GM19351 (cell line): ENCODE measurements at regions not wholly inside any gene's neighbourhood (a gene's known extent, or its start where the extent isn't known, plus 50 kb on each side); places are given as distances from the start of the nearest gene placed in this dataset.
"Not testable (repeated sequence)": the region's sequence is repeated elsewhere in the genome, so short reads cannot be mapped to it uniquely, and the experiment has no call there.

ENCODE experiments used
- ATAC-seq: cut with Tn5 transposase; IDR thresholded peaks from one replicate; pipeline ENCODE4 v1.9.1; 2021; ENCODE audit warnings: mild to moderate bottlenecking, moderate library complexity; ENCODE audit not compliant: unreplicated experiment

GRCh38 chr6:27132532-27133280, 114.8 kb upstream of the PRSS16 start:
- ATAC-seq: peak; percentile 73

- peak; percentile 30 for ATAC-seq
Observed at GRCh38 chr6:27133281-27134227, 113.9 kb upstream of the PRSS16 start.

- ATAC-seq: no peak
Observed at GRCh38 chr6:27135087-27135657, 112.3 kb upstream of the PRSS16 start.

- ATAC-seq: no peak
Observed at GRCh38 chr6:27136077-27136644, 111.3 kb upstream of the PRSS16 start.

GRCh38 chr6:27136978-27137814, 110.3 kb upstream of the PRSS16 start:
- no peak for ATAC-seq

- no peak for ATAC-seq
Observed at GRCh38 chr6:27138406-27138805, 109.1 kb upstream of the PRSS16 start.

- peak; percentile 61 for ATAC-seq
Observed at GRCh38 chr6:27138837-27139755, 108.4 kb upstream of the PRSS16 start.

- ATAC-seq: peak; percentile 30
Observed at GRCh38 chr6:27139756-27140579, 107.5 kb upstream of the PRSS16 start.

- no peak for ATAC-seq
Observed at GRCh38 chr6:27140999-27141528, 106.4 kb upstream of the PRSS16 start.

GRCh38 chr6:27141529-27142015, 105.9 kb upstream of the PRSS16 start:
- ATAC-seq: no peak

- not testable (repeated sequence) for ATAC-seq
Observed at GRCh38 chr6:27143020-27143388, 104.5 kb upstream of the PRSS16 start.

GRCh38 chr6:27143474-27144026, 104.0 kb upstream of the PRSS16 start:
- no peak for ATAC-seq

- no peak for ATAC-seq
Observed at GRCh38 chr6:27144740-27145079, 102.8 kb upstream of the PRSS16 start.

- peak; percentile 33 for ATAC-seq
Observed at GRCh38 chr6:27145731-27146455, 101.6 kb upstream of the PRSS16 start.

GRCh38 chr6:27146456-27146705, 101.1 kb upstream of the PRSS16 start:
- ATAC-seq: not testable (repeated sequence)

GRCh38 chr6:27146706-27147505, 100.6 kb upstream of the PRSS16 start:
- peak; percentile 73 for ATAC-seq

GRCh38 chr6:27148404-27148795, 99.1 kb upstream of the PRSS16 start:
- ATAC-seq: no peak
